Gastrocnemius medialis (tissue), 4 donors: ENCODE measurements at regions not wholly inside any gene's neighbourhood (a gene's known extent, or its start where the extent isn't known, plus 50 kb on each side); places are given as distances from the start of the nearest gene placed in this dataset.

Experiments
- ATAC-seq, 2 donors: fragments of 150-250 bp; one replicate each; pipeline ENCODE4 v1.9.1; 2016
- DNase-seq, 2 donors: peaks; one replicate each; pipeline ENCODE4 v3.0.0-alpha.2; 2019
- H3K27ac ChIP-seq, 4 donors: fragments of 200-600 bp; sonication (generic); 1 replicate in 1 of 4; 2 replicates in 3 of 4; pipeline ENCODE4 v1.5.1; 2016 to 2018; ENCODE audit warnings: mild to moderate bottlenecking in 2 of 4, moderate library complexity in 1 of 4
- H3K27me3 ChIP-seq, 3 donors: fragments of 200-600 bp; sonication (generic) in 2 of 3; 1 replicate in 1 of 3; 2 replicates in 2 of 3; pipeline versions ENCODE4 v1.5.1 to v1.6.0; 2016 to 2019; ENCODE audit warnings: mild to moderate bottlenecking in 1 of 3, moderate library complexity in 1 of 3
- H3K36me3 ChIP-seq, 2 donors: fragments of 200-600 bp; sonication (generic) in 1 of 2; one replicate each; pipeline ENCODE4 v1.5.1; 2017 to 2018
- H3K4me1 ChIP-seq, 2 donors: fragments of 200-600 bp; sonication (generic) in 1 of 2; one replicate each; pipeline ENCODE4 v1.5.1; 2016 to 2017; ENCODE audit warnings: mild to moderate bottlenecking in 2 of 2
- H3K4me3 ChIP-seq, 4 donors: fragments of 200-600 bp; sonication (generic) in 3 of 4; 1 replicate in 1 of 4; 2 replicates in 3 of 4; pipeline ENCODE4 v1.5.1; 2016 to 2019; ENCODE audit warnings: mild to moderate bottlenecking in 2 of 4
- H3K9me3 ChIP-seq, 3 donors: fragments of 200-600 bp; sonication (generic) in 2 of 3; 1 replicate in 1 of 3; 2 replicates in 2 of 3; pipeline ENCODE4 v1.5.1; 2016 to 2019
- POLR2A ChIP-seq, 2 donors: fragments of 450-650 bp; IDR thresholded peaks; one replicate each; pipeline ENCODE4 v1.6.1; 2017; ENCODE audit warnings: antibody characterized with exemption in 2 of 2, mild to moderate bottlenecking in 2 of 2, moderate library complexity in 2 of 2
- in situ Hi-C, 4 donors: fragments of 200-750 bp; cut with MboI; loops; one replicate each; pipeline versions ENCODE4 v1.15.0 to v1.8.0; 2017; ENCODE audit warnings: low sequenced_read_pairs in 4 of 4
- intact Hi-C: fragments of 100-400 bp; cut with DNase I; formaldehyde crosslinking; loops from one replicate; pipeline ENCODE4 v1.15.1; 2023; ENCODE audit warnings: low total_unique reads
- TF ChIP-seq, protein P1 (sequence below), 5 experiments: fragments of 450-650 bp in 3 of 5; fragments of 200-600 bp in 2 of 5; sonication (generic) in 2 of 5; IDR thresholded peaks in 4 of 5; conservative IDR thresholded peaks in 1 of 5; 1 replicate in 4 of 5; 2 replicates in 1 of 5; pipeline ENCODE4 v1.5.1; 2016 to 2019; ENCODE audit warnings: antibody characterized with exemption in 5 of 5, mild to moderate bottlenecking in 3 of 5, moderate library complexity in 3 of 5

DNA sequence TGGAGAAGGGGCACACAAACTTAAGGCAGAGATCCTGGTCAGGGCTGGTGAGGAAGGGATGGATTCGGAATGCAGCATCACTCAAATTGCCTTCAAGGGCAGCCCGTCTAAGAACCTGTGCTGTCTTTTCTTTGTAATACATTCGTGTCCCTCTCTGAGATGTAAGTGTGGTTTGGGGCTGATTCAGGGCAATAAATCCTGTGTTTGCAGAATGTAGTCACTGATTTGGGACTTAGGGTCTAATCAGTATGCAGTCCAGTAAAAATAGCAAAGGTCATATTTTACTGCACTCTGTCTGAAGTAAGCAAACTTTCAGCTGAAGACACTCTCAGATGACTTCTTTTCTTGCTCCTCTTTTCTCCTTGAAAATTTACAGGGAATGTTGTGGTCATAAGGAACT is 93.8 kb upstream of the C1QTNF9B start:
- intact Hi-C loops (no loop called here), in situ Hi-C loops (no loop called here)
- H3K27ac ChIP-seq, result no peak overlapping the region
- ATAC-seq, result no peak
- no peaks in the 10 kb centered on the region for H3K36me3 ChIP-seq
- H3K27me3 ChIP-seq, result peaks cover 0 to 3% (median 0%) of the 10 kb centered on the region in 3 donors
- H3K9me3 ChIP-seq, result no peaks in the 10 kb centered on the region
- H3K4me1 ChIP-seq, result no peaks in the 10 kb centered on the region
- TF ChIP-seq, protein P1, sequence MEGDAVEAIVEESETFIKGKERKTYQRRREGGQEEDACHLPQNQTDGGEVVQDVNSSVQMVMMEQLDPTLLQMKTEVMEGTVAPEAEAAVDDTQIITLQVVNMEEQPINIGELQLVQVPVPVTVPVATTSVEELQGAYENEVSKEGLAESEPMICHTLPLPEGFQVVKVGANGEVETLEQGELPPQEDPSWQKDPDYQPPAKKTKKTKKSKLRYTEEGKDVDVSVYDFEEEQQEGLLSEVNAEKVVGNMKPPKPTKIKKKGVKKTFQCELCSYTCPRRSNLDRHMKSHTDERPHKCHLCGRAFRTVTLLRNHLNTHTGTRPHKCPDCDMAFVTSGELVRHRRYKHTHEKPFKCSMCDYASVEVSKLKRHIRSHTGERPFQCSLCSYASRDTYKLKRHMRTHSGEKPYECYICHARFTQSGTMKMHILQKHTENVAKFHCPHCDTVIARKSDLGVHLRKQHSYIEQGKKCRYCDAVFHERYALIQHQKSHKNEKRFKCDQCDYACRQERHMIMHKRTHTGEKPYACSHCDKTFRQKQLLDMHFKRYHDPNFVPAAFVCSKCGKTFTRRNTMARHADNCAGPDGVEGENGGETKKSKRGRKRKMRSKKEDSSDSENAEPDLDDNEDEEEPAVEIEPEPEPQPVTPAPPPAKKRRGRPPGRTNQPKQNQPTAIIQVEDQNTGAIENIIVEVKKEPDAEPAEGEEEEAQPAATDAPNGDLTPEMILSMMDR (IDR thresholded peaks at IDR 0.05 in 4 of 5, conservative IDR thresholded peaks at IDR 0.05 in 1 of 5), result no peak
- no peak for TF ChIP-seq POLR2A (IDR thresholded peaks at IDR 0.05)
- H3K4me3 ChIP-seq, result no peak overlapping the region
- DNase-seq, result no peak

- ATAC-seq (no peak), DNase-seq (no peak)
- Histone ChIP-seq H3K9me3 (no peaks in the 10 kb centered on the region), H3K27ac (no peak overlapping the region), H3K4me3 (no peak overlapping the region), H3K27me3 (peaks cover 0 to 3% (median 0%) of the 10 kb centered on the region in 3 donors), H3K4me1 (no peaks in the 10 kb centered on the region), H3K36me3 (no peaks in the 10 kb centered on the region)
- intact Hi-C loops, result no loop called here
- TF ChIP-seq, protein P1 (IDR thresholded peaks at IDR 0.05 in 4 of 5, conservative IDR thresholded peaks at IDR 0.05 in 1 of 5), result no peak
- no peak for TF ChIP-seq POLR2A (IDR thresholded peaks at IDR 0.05)
- in situ Hi-C loops, result no loop called here
Measured at GRCh38 chr13:23992781-23993679, 95.7 kb upstream of the C1QTNF9B start.

GRCh38 chr13:23993680-23993985 is 96.3 kb upstream of the C1QTNF9B start:
- intact Hi-C loops, result no loop called here
- H3K4me1 ChIP-seq, result no peaks in the 10 kb centered on the region
- no peak overlapping the region for H3K27ac ChIP-seq
- ATAC-seq (no peak), DNase-seq (no peak)
- no peaks in the 10 kb centered on the region for H3K9me3 ChIP-seq
- peaks cover 0 to 3% (median 0%) of the 10 kb centered on the region in 3 donors for H3K27me3 ChIP-seq
- TF ChIP-seq POLR2A (IDR thresholded peaks at IDR 0.05), result no peak
- H3K4me3 ChIP-seq, result no peak overlapping the region
- in situ Hi-C loops, result no loop called here
- no peaks in the 10 kb centered on the region for H3K36me3 ChIP-seq

DNA sequence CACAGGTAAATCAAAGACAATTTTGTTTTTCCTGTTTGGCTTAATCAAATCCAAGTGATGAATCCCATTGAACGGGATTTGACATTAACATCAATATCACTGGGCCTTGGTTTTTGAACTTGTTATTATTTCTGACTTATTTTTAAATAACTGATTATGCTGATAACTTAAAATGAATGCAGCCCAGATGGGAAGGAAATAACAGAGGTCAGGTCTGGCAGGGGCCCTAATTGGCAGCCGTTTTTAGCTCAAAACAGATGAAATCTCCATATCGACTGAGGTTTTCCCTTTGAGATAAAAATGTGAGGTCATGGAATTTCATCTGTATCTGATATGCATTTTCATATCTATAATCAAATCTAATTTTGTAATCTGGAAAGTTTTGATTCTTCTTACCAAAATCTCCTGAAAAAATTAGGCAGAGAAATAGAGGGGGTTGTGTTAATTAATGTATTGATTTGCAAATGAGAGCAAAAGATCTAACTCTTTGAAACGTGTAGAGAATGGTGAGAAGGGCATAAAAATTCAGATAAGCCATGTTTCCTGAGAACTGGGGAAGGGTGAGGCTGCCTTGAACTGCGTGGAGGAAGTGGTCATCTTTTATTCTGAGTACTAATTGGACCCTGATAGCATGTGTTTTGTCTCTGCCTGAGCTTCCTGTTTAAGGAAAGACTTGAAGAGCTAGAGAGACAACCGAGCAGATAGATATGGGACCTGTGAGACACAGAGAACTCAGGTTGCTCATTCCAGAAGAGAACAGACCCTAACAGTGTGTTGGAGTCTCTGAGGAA is 98.2 kb upstream of the C1QTNF9B start:
- H3K36me3 ChIP-seq, result no peaks in the 10 kb centered on the region
- no peaks in the 10 kb centered on the region for H3K9me3 ChIP-seq
- TF ChIP-seq, protein P1 (IDR thresholded peaks at IDR 0.05 in 4 of 5, conservative IDR thresholded peaks at IDR 0.05 in 1 of 5), result no peak
- TF ChIP-seq POLR2A (IDR thresholded peaks at IDR 0.05), result no peak
- H3K4me3 ChIP-seq, result no peak overlapping the region
- H3K27me3 ChIP-seq, result no peaks in the 10 kb centered on the region
- DNase-seq (no peak), ATAC-seq (no peak)
- H3K27ac ChIP-seq, result peak overlapping the region; percentile 29 to 47 (median 34)
- in situ Hi-C loops, result no loop called here
- intact Hi-C loops, result no loop called here
- no peaks in the 10 kb centered on the region for H3K4me1 ChIP-seq

- H3K4me3 ChIP-seq, result no peak overlapping the region
- H3K36me3 ChIP-seq, result no peaks in the 10 kb centered on the region
- TF ChIP-seq, protein P1 (IDR thresholded peaks at IDR 0.05 in 4 of 5, conservative IDR thresholded peaks at IDR 0.05 in 1 of 5), result no peak
- TF ChIP-seq POLR2A (IDR thresholded peaks at IDR 0.05), result no peak
- H3K27ac ChIP-seq, result peak overlapping the region in 3 of 4 donors; percentile 30 to 47 (median 39)
- ATAC-seq (no peak), DNase-seq (no peak)
- H3K4me1 ChIP-seq, result no peaks in the 10 kb centered on the region
- H3K9me3 ChIP-seq, result no peaks in the 10 kb centered on the region
- in situ Hi-C loops, result no loop called here
- no peaks in the 10 kb centered on the region for H3K27me3 ChIP-seq
- intact Hi-C loops, result no loop called here
Measured at GRCh38 chr13:23996456-23996855, 99.2 kb upstream of the C1QTNF9B start.
